Retinal pigment epithelial cell (primary cell): ENCODE measurements at regions not wholly inside any gene's neighbourhood (a gene's known extent, or its start where the extent isn't known, plus 50 kb on each side); places are given as distances from the start of the nearest gene placed in this dataset.

Experiments
- DNase-seq: peaks from one replicate; pipeline ENCODE4 v3.0.0-alpha.2; 2010; ENCODE audit warnings: low read depth
- H3K4me3 ChIP-seq: 2 replicates; pipeline ENCODE4 v1.5.1; 2011; ENCODE audit warnings: mild to moderate bottlenecking, low read length, control low read depth, moderate library complexity
- CTCF ChIP-seq: conservative IDR thresholded peaks from 2 replicates; pipeline ENCODE4 v1.5.1; 2011; ENCODE audit warnings: low read depth, low read length, control low read depth, inconsistent platforms

- TF ChIP-seq CTCF = no peak
- DNase-seq = no peak
- H3K4me3 ChIP-seq = no peak overlapping the region
These were observed 52.9 kb downstream of the FRMPD3 start for GRCh38 chrX:107502316-107502715.

GRCh38 chrX:107504006-107504405 is 54.6 kb downstream of the FRMPD3 start:
- no peak for TF ChIP-seq CTCF
- H3K4me3 ChIP-seq = no peak overlapping the region

GRCh38 chrX:107505223-107505622 is 55.8 kb downstream of the FRMPD3 start:
- no peak for DNase-seq
- no peak overlapping the region for H3K4me3 ChIP-seq
- no peak for TF ChIP-seq CTCF

More at GRCh38 chrX:107504006-107504405, 54.6 kb downstream of the FRMPD3 start:
- DNase-seq = no peak

GRCh38 chrX:107506596-107507031 is 57.2 kb downstream of the FRMPD3 start:
- no peak overlapping the region for H3K4me3 ChIP-seq
- no peak for TF ChIP-seq CTCF
- DNase-seq = no peak

- no peak for DNase-seq
- H3K4me3 ChIP-seq = no peak overlapping the region
- TF ChIP-seq CTCF = no peak
These were observed 57.8 kb downstream of the FRMPD3 start for GRCh38 chrX:107507093-107507743.

- no peak for TF ChIP-seq CTCF
- H3K4me3 ChIP-seq = no peak overlapping the region
- no peak for DNase-seq
These were observed 58.3 kb downstream of the FRMPD3 start for GRCh38 chrX:107507744-107508117.

- no peak for TF ChIP-seq CTCF
- no peak overlapping the region for H3K4me3 ChIP-seq
- no peak for DNase-seq
These were observed 59.5 kb downstream of the FRMPD3 start for GRCh38 chrX:107508925-107509324.
